GM23248 (cell line): ENCODE measurements at regions not wholly inside any gene's neighbourhood (a gene's known extent, or its start where the extent isn't known, plus 50 kb on each side); places are given as distances from the start of the nearest gene placed in this dataset.

Experiments used
- EZH2 ChIP-seq: fragments of 200-600 bp; sonication (generic); IDR thresholded peaks from 2 replicates; pipeline ENCODE4 v1.6.1; 2018; ENCODE audit warnings: antibody characterized with exemption, mild to moderate bottlenecking; ENCODE audit not compliant: insufficient read depth, poor library complexity, severe bottlenecking
- EZH2phosphoT487 ChIP-seq: fragments of 200-600 bp; sonication (generic); IDR thresholded peaks from 2 replicates; pipeline ENCODE4 v1.6.1; 2018; ENCODE audit warnings: antibody characterized with exemption, moderate library complexity, mild to moderate bottlenecking, low read depth; ENCODE audit not compliant: insufficient read depth

- TF ChIP-seq EZH2phosphoT487 (no peak), EZH2 (no peak)
Observed at GRCh38 chr4:106647451-106647850, 278.9 kb upstream of the GIMD1 start.
